Mucosa of descending colon (tissue), 3 donors: ENCODE measurements at regions not wholly inside any gene's neighbourhood (a gene's known extent, or its start where the extent isn't known, plus 50 kb on each side); places are given as distances from the start of the nearest gene placed in this dataset.

Source experiments
- ATAC-seq: fragments of 200-7000 bp; cut with Tn5 transposase; one replicate; pipeline ENCODE4 v1.9.1; 2020; ENCODE audit warnings: mild to moderate bottlenecking, moderate library complexity
- DNase-seq, 3 donors: peaks; one replicate each; pipeline ENCODE4 v3.0.0-alpha.2; 2020
- H3K36me3 ChIP-seq: fragments of 200-600 bp; one replicate; pipeline ENCODE4 v1.8.0; 2021; ENCODE audit warnings: low read depth, mild to moderate bottlenecking
- H3K4me1 ChIP-seq: fragments of 200-600 bp; one replicate; pipeline ENCODE4 v1.8.0; 2021; ENCODE audit warnings: low read depth, mild to moderate bottlenecking
- H3K4me3 ChIP-seq: fragments of 200-600 bp; one replicate; pipeline ENCODE4 v1.8.0; 2021; ENCODE audit warnings: mild to moderate bottlenecking
- H3K9me3 ChIP-seq: fragments of 200-600 bp; one replicate; pipeline ENCODE4 v1.8.0; 2021; ENCODE audit warnings: mild to moderate bottlenecking
- CTCF ChIP-seq: fragments of 200-600 bp; IDR thresholded peaks from one replicate; pipeline ENCODE4 v1.8.0; 2022; ENCODE audit warnings: antibody characterized with exemption, mild to moderate bottlenecking
- intact Hi-C, 2 donors: fragments of 100-400 bp; cut with DNase I in 1 of 2; cut with micrococcal nuclease in 1 of 2; formaldehyde crosslinking; loops; one replicate each; pipeline versions ENCODE4 v1.11.0 to v1.11.1; 2022; cut with DNase I, micrococcal nuclease
- donor health status: DM: no; HTN: no; CAD: no; lungs with moderate emphysema.
- donor health status: DM: no; HTN: no; CAD: no.
- donor health status: DM: no; HTN: yes; CAD: no.

GRCh38 chr17:79510071-79510470, 100.8 kb downstream of the RBFOX3 start:
- DNase-seq (no peak), ATAC-seq (no peak)
- no peak for TF ChIP-seq CTCF
- Histone ChIP-seq H3K9me3 (no peaks in the 10 kb centered on the region), H3K4me3 (no peak overlapping the region), H3K4me1 (no peaks in the 10 kb centered on the region), H3K36me3 (no peaks in the 10 kb centered on the region)
- intact Hi-C loops, result no loop called here

- no peak for TF ChIP-seq CTCF
- H3K4me3 ChIP-seq, result no peak overlapping the region
- intact Hi-C loops, result no loop called here
Observed at GRCh38 chr17:79509490-79509889, 101.4 kb downstream of the RBFOX3 start.

GRCh38 chr17:79509008-79509407, 101.8 kb downstream of the RBFOX3 start:
- DNase-seq, result no peak
- TF ChIP-seq CTCF, result no peak
- no peaks in the 10 kb centered on the region for H3K36me3 ChIP-seq
- ATAC-seq, result no peak
- intact Hi-C loops, result no loop called here
- H3K9me3 ChIP-seq, result no peaks in the 10 kb centered on the region
- no peaks in the 10 kb centered on the region for H3K4me1 ChIP-seq
- no peak overlapping the region for H3K4me3 ChIP-seq

More at GRCh38 chr17:79509490-79509889, 101.4 kb downstream of the RBFOX3 start:
- Histone ChIP-seq H3K4me1 (no peaks in the 10 kb centered on the region), H3K9me3 (no peaks in the 10 kb centered on the region), H3K36me3 (no peaks in the 10 kb centered on the region)
- ATAC-seq (no peak), DNase-seq (no peak)

- intact Hi-C loops, result no loop called here
- ATAC-seq (no peak), DNase-seq (no peak)
- TF ChIP-seq CTCF, result no peak
- Histone ChIP-seq H3K36me3 (no peaks in the 10 kb centered on the region), H3K4me1 (no peaks in the 10 kb centered on the region), H3K9me3 (no peaks in the 10 kb centered on the region), H3K4me3 (no peak overlapping the region)
Observed at GRCh38 chr17:79508291-79508716, 102.5 kb downstream of the RBFOX3 start.

- TF ChIP-seq CTCF, result no peak
- ATAC-seq (no peak), DNase-seq (no peak)
Observed at GRCh38 chr17:79506955-79507354, 103.9 kb downstream of the RBFOX3 start.

More at GRCh38 chr17:79506955-79507354, 103.9 kb downstream of the RBFOX3 start:
- no peaks in the 10 kb centered on the region for H3K4me1 ChIP-seq
- H3K36me3 ChIP-seq, result no peaks in the 10 kb centered on the region
- intact Hi-C loops, result no loop called here
- H3K4me3 ChIP-seq, result no peak overlapping the region
- no peaks in the 10 kb centered on the region for H3K9me3 ChIP-seq
